ENCODE measurements at regions not wholly inside any gene's neighbourhood (a gene's known extent, or its start where the extent isn't known, plus 50 kb on each side); places are given as distances from the start of the nearest gene placed in this dataset.

GRCh38 chr2:200725596-200725995, 86.1 kb upstream of the BZW1 start:
- DNase-seq (ENCODE audit: low read depth in 2 of 3, low spot score in 2 of 3) = no peak

- no peak for DNase-seq (ENCODE audit: low read depth in 2 of 3, low spot score in 2 of 3)
These were observed 83.1 kb upstream of the BZW1 start for GRCh38 chr2:200728630-200729029.

- no peak for DNase-seq (ENCODE audit: low read depth in 2 of 3, low spot score in 2 of 3)
These were observed 81.4 kb upstream of the BZW1 start for GRCh38 chr2:200730302-200730701.

- DNase-seq (ENCODE audit: low read depth in 2 of 3, low spot score in 2 of 3) = no peak
These were observed 80.8 kb upstream of the BZW1 start for GRCh38 chr2:200730960-200731359.

- DNase-seq (ENCODE audit: low read depth in 2 of 3, low spot score in 2 of 3) = no peak
These were observed 78.8 kb upstream of the BZW1 start for GRCh38 chr2:200732866-200733265.

- no peak for DNase-seq (ENCODE audit: low read depth in 2 of 3, low spot score in 2 of 3)
These were observed 78.0 kb upstream of the BZW1 start for GRCh38 chr2:200733713-200734198.

GRCh38 chr2:200735061-200735460, 76.6 kb upstream of the BZW1 start:
- no peak for DNase-seq (ENCODE audit: low read depth in 2 of 3, low spot score in 2 of 3)

GRCh38 chr2:200736646-200737274, 75.0 kb upstream of the BZW1 start:
- DNase-seq (ENCODE audit: low read depth in 2 of 3, low spot score in 2 of 3) = no peak

GRCh38 chr2:200737585-200737984, 74.1 kb upstream of the BZW1 start:
- no peak for DNase-seq (ENCODE audit: low read depth in 2 of 3, low spot score in 2 of 3)

- no peak for DNase-seq (ENCODE audit: low read depth in 2 of 3, low spot score in 2 of 3)
These were observed 73.1 kb upstream of the BZW1 start for GRCh38 chr2:200738590-200738989.

- DNase-seq (ENCODE audit: low read depth in 2 of 3, low spot score in 2 of 3) = no peak
These were observed 70.8 kb upstream of the BZW1 start for GRCh38 chr2:200740907-200741306.

- no peak for DNase-seq (ENCODE audit: low read depth in 2 of 3, low spot score in 2 of 3)
These were observed 70.1 kb upstream of the BZW1 start for GRCh38 chr2:200741468-200742202.

GRCh38 chr2:200742426-200742825, 69.3 kb upstream of the BZW1 start:
- no peak for DNase-seq (ENCODE audit: low read depth in 2 of 3, low spot score in 2 of 3)

- no peak for DNase-seq (ENCODE audit: low read depth in 2 of 3, low spot score in 2 of 3)
These were observed 68.6 kb upstream of the BZW1 start for GRCh38 chr2:200743042-200743676.

GRCh38 chr2:200744201-200744602, 67.5 kb upstream of the BZW1 start:
- no peak for DNase-seq (ENCODE audit: low read depth in 2 of 3, low spot score in 2 of 3)

GRCh38 chr2:200746301-200746700, 65.4 kb upstream of the BZW1 start:
- DNase-seq (ENCODE audit: low read depth in 2 of 3, low spot score in 2 of 3) = no peak

GRCh38 chr2:200747668-200748618, 63.8 kb upstream of the BZW1 start:
- DNase-seq (ENCODE audit: low read depth in 2 of 3, low spot score in 2 of 3) = no peak

GRCh38 chr2:200748779-200749178, 62.9 kb upstream of the BZW1 start:
- DNase-seq (ENCODE audit: low read depth in 2 of 3, low spot score in 2 of 3) = no peak

- peak in 1 of 3 donors; percentile 10 for DNase-seq (ENCODE audit: low read depth in 2 of 3, low spot score in 2 of 3)
These were observed 61.9 kb upstream of the BZW1 start for GRCh38 chr2:200749631-200750322.

GRCh38 chr2:200750323-200750910, 61.3 kb upstream of the BZW1 start:
- no peak for DNase-seq (ENCODE audit: low read depth in 2 of 3, low spot score in 2 of 3)

All from hematopoietic multipotent progenitor cell (in vitro differentiated cells).